Natural killer cell treated with Interleukin-12 subunit alpha and Interleukin-12 subunit beta and Interleukin-15 and Interleukin-18, amount 100 ng/mL, for 72 hours (primary cell): ENCODE measurements at regions not wholly inside any gene's neighbourhood (a gene's known extent, or its start where the extent isn't known, plus 50 kb on each side); places are given as distances from the start of the nearest gene placed in this dataset.
"Not testable (repeated sequence)": the region's sequence is repeated elsewhere in the genome, so short reads cannot be mapped to it uniquely, and the experiment has no call there.

ENCODE experiments used
- ATAC-seq, 2 donors: fragments of 150-1000 bp; cut with Tn5 transposase in 1 of 2; sonication (Bioruptor Pico), chemical (Tn5 transposase) in 1 of 2; 2 replicates each; pipeline ENCODE4 v1.10.0; 2021
- DNase-seq: peaks from one replicate; pipeline ENCODE4 v3.0.0; 2022; ENCODE audit warnings: low spot score
- H3K27ac Mint-ChIP-seq, 2 donors: 1 replicate in 1 of 2; 2 replicates in 1 of 2; pipeline ENCODE4 v1.8.0; 2022; ENCODE audit warnings: mixed read lengths in 2 of 2, mild to moderate bottlenecking in 1 of 2, moderate library complexity in 1 of 2
- H3K27me3 Mint-ChIP-seq, 2 donors: 1 replicate in 1 of 2; 2 replicates in 1 of 2; pipeline ENCODE4 v1.8.0; 2022; ENCODE audit warnings: mixed read lengths in 2 of 2
- H3K36me3 Mint-ChIP-seq: one replicate; pipeline ENCODE4 v1.8.0; 2022; ENCODE audit warnings: mixed read lengths
- H3K4me1 Mint-ChIP-seq, 2 donors: 1 replicate in 1 of 2; 2 replicates in 1 of 2; pipeline ENCODE4 v1.8.0; 2022; ENCODE audit warnings: low read depth in 2 of 2, mixed read lengths in 2 of 2, mild to moderate bottlenecking in 1 of 2
- H3K4me3 Mint-ChIP-seq: one replicate; pipeline ENCODE4 v1.8.0; 2022; ENCODE audit warnings: mixed read lengths
- H3K9me3 Mint-ChIP-seq: 2 replicates; pipeline ENCODE4 v1.8.0; 2022; ENCODE audit warnings: mixed read lengths

GRCh38 chr16:88330971-88331890 lies 51.5 kb upstream of the ZNF469 start:
- peaks cover 7 to 9% of the 10 kb centered on the region in 2 donors for H3K4me1 Mint-ChIP-seq
- H3K27me3 Mint-ChIP-seq: peaks cover 0 to 3% of the 10 kb centered on the region in 2 donors
- ATAC-seq (no peak), DNase-seq (no peak)
- no peak overlapping the region for H3K27ac Mint-ChIP-seq
- H3K4me3 Mint-ChIP-seq: no peak overlapping the region
- no peaks in the 10 kb centered on the region for H3K36me3 Mint-ChIP-seq
- H3K9me3 Mint-ChIP-seq: peaks cover 4% of the 10 kb centered on the region

- Mint-ChIP-seq H3K27ac (peak overlapping the region in 1 of 2 donors; percentile 12), H3K9me3 (peaks cover 4% of the 10 kb centered on the region), H3K4me1 (peaks cover 9% of the 10 kb centered on the region in 2 donors), H3K4me3 (no peak overlapping the region), H3K27me3 (peaks cover 0 to 3% of the 10 kb centered on the region in 2 donors), H3K36me3 (no peaks in the 10 kb centered on the region)
- ATAC-seq: peak in 1 of 2 donors; percentile 22
- DNase-seq: no peak
Measured at GRCh38 chr16:88331989-88332920, 50.5 kb upstream of the ZNF469 start.

GRCh38 chr16:88332921-88333825 lies 49.6 kb upstream of the ZNF469 start:
- H3K27me3 Mint-ChIP-seq, H3K9me3 Mint-ChIP-seq, H3K36me3 Mint-ChIP-seq, ATAC-seq, H3K4me1 Mint-ChIP-seq, DNase-seq: not testable (repeated sequence)
- Mint-ChIP-seq H3K4me3 (peak overlapping the region; percentile 58), H3K27ac (peak overlapping the region; percentile 0 to 12)
